Nephron (organoid): ENCODE measurements at regions not wholly inside any gene's neighbourhood (a gene's known extent, or its start where the extent isn't known, plus 50 kb on each side); places are given as distances from the start of the nearest gene placed in this dataset.

ENCODE experiments used
- H3K27ac Mint-ChIP-seq, 3 experiments: 2 replicates each; pipeline ENCODE4 v1.8.0; 2020; ENCODE audit warnings: mixed read lengths in 3 of 3, mild to moderate bottlenecking in 2 of 3, moderate library complexity in 1 of 3
- H3K27me3 Mint-ChIP-seq: 2 replicates; pipeline ENCODE4 v1.8.0; 2021; ENCODE audit warnings: low read depth, mild to moderate bottlenecking, moderate library complexity, mixed read lengths
- H3K36me3 Mint-ChIP-seq: 2 replicates; pipeline ENCODE4 v1.8.0; 2020; ENCODE audit warnings: low read depth, mixed read lengths
- H3K4me1 Mint-ChIP-seq: 2 replicates; pipeline ENCODE4 v1.8.0; 2020; ENCODE audit warnings: mixed read lengths
- H3K4me3 Mint-ChIP-seq, 3 experiments: 2 replicates each; pipeline ENCODE4 v1.8.0; 2020; ENCODE audit warnings: mild to moderate bottlenecking in 3 of 3, mixed read lengths in 3 of 3, moderate library complexity in 2 of 3
- H3K9me3 Mint-ChIP-seq: 2 replicates; pipeline ENCODE4 v1.8.0; 2020; ENCODE audit warnings: mixed read lengths
- TF ChIP-seq, protein P1 (sequence below), 3 experiments: fragments of 200-600 bp; sonication (generic); IDR thresholded peaks; one replicate each; pipeline ENCODE4 v1.5.0; 2021; ENCODE audit warnings: antibody characterized with exemption in 3 of 3; ENCODE audit not compliant: unreplicated experiment in 3 of 3

DNA sequence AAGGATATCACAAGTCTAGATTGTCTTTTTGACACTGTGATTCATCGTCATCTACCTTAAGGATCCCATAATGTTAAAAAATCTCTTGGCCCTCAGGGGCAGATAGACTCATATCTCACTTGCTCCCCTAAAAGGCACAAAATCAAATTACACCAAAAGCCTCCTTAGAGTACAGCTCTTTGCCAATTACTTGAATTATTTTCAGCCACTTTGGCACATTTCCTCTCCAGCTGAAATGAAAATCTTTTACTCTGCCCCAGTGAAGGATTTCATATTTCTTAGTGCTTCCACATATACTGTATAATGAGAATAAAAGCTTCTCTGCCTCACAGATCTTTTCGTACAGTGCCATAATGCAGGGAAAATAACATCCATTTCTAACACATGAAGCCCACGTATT is 190.7 kb upstream of the GBE1 start:
- Mint-ChIP-seq H3K27me3 (no peaks in the 10 kb centered on the region), H3K9me3 (peaks cover 8% of the 10 kb centered on the region), H3K4me3 (no peak overlapping the region), H3K4me1 (peaks cover 30% of the 10 kb centered on the region), H3K27ac (no peak overlapping the region), H3K36me3 (no peaks in the 10 kb centered on the region)
- TF ChIP-seq, protein P1, sequence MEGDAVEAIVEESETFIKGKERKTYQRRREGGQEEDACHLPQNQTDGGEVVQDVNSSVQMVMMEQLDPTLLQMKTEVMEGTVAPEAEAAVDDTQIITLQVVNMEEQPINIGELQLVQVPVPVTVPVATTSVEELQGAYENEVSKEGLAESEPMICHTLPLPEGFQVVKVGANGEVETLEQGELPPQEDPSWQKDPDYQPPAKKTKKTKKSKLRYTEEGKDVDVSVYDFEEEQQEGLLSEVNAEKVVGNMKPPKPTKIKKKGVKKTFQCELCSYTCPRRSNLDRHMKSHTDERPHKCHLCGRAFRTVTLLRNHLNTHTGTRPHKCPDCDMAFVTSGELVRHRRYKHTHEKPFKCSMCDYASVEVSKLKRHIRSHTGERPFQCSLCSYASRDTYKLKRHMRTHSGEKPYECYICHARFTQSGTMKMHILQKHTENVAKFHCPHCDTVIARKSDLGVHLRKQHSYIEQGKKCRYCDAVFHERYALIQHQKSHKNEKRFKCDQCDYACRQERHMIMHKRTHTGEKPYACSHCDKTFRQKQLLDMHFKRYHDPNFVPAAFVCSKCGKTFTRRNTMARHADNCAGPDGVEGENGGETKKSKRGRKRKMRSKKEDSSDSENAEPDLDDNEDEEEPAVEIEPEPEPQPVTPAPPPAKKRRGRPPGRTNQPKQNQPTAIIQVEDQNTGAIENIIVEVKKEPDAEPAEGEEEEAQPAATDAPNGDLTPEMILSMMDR (IDR thresholded peaks at IDR 0.05; ENCODE audit: unreplicated experiment in 3 of 3) = no peak

DNA sequence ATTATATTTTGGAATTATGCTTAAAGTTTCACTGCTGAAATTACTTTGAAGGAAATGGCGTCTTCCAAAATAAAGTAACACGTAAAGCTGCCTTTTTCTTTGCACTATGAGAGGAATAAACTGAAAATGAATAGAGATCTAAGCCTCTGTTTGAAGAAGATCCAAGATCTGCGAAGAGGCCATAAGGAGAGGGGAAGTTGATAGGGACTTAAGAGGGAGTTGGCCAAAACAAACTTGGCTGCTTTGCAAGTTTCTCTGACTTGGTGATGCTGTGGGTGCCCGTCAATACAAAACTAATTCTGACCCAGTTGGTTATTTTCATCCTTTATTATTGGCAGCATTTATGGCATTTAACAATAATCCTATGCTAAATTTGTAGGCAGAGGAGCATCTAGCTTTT is 190.2 kb upstream of the GBE1 start:
- H3K9me3 Mint-ChIP-seq = peaks cover 9% of the 10 kb centered on the region
- H3K36me3 Mint-ChIP-seq = no peaks in the 10 kb centered on the region
- no peak overlapping the region for H3K4me3 Mint-ChIP-seq
- no peaks in the 10 kb centered on the region for H3K27me3 Mint-ChIP-seq
- peaks cover 30% of the 10 kb centered on the region for H3K4me1 Mint-ChIP-seq
- TF ChIP-seq, protein P1 (IDR thresholded peaks at IDR 0.05; ENCODE audit: unreplicated experiment in 3 of 3) = no peak
- peak overlapping the region in 2 of 3 experiments; percentile 48 to 58 for H3K27ac Mint-ChIP-seq

DNA sequence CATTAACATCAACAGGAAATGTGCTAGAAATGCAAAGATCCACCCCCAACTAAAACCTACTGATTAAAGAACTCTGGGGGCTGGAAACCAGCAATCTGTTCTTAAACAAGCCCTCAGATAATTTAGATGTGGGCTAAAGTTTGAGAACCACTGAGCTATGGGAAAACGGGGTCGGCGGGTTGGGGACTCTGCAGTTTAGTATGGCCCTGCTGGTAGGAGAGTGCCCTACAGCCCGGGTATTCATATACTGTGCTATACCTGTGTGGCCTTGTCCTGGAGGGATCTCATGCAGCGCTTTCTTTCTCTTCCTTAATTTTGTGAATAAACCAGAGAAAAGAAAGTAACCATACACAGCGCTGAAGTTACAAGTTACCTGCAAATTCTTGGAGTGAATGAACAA is 189.7 kb upstream of the GBE1 start:
- H3K36me3 Mint-ChIP-seq = no peaks in the 10 kb centered on the region
- H3K27me3 Mint-ChIP-seq = no peaks in the 10 kb centered on the region
- peak overlapping the region in 1 of 3 experiments; percentile 58 for H3K27ac Mint-ChIP-seq
- H3K4me3 Mint-ChIP-seq = no peak overlapping the region
- peaks cover 8% of the 10 kb centered on the region for H3K9me3 Mint-ChIP-seq
- H3K4me1 Mint-ChIP-seq = peaks cover 27% of the 10 kb centered on the region
- TF ChIP-seq, protein P1 (IDR thresholded peaks at IDR 0.05; ENCODE audit: unreplicated experiment in 3 of 3) = no peak

DNA sequence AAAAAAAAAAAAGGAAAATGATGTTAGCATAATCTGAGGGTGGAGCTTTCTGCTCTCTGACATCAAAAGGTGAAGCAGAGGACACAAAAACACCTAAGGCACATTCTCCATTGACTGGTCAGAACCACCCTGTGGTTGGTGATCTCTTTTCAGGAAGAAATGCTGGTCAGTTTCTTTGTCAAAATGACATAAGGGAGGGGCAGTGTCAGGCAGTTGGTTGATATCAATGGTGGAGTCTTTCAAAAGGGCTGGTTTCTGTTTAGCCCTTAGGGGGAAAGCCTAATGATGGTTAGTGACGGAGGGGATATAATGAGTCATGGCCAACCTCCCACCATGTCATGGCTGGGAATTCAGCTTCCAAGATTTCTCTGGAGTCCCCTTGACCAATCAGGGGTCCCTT is 185.9 kb upstream of the GBE1 start:
- Mint-ChIP-seq H3K4me3 (no peak overlapping the region), H3K4me1 (peaks cover 9% of the 10 kb centered on the region), H3K9me3 (peaks cover 34% of the 10 kb centered on the region), H3K27me3 (no peaks in the 10 kb centered on the region), H3K36me3 (no peaks in the 10 kb centered on the region), H3K27ac (no peak overlapping the region)
- TF ChIP-seq, protein P1 (IDR thresholded peaks at IDR 0.05; ENCODE audit: unreplicated experiment in 3 of 3) = no peak

DNA sequence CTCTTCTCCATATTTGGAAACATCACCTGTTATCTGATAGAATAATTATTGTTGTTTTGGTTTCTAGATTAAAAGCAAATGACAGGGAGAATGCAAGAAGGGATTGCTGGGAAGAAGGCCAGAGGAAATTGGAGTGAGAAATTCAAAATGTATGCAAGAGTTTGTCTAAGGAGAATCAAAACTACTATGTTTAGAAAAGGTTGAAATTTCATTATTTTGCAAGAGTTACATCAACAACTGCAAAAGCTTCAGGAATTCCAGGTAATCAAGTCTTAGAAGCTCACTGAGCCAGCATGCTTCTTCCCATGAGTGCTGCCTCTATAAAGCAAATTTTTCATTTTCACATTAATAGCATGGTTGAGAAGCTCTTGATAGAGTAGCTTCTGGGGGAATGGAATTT is 177.2 kb upstream of the GBE1 start:
- TF ChIP-seq, protein P1 (IDR thresholded peaks at IDR 0.05; ENCODE audit: unreplicated experiment in 3 of 3) = no peak
- no peak overlapping the region for H3K27ac Mint-ChIP-seq
- no peak overlapping the region for H3K4me3 Mint-ChIP-seq
- H3K9me3 Mint-ChIP-seq = peaks cover 11% of the 10 kb centered on the region
- H3K36me3 Mint-ChIP-seq = no peaks in the 10 kb centered on the region
- H3K4me1 Mint-ChIP-seq = no peaks in the 10 kb centered on the region
- H3K27me3 Mint-ChIP-seq = no peaks in the 10 kb centered on the region

DNA sequence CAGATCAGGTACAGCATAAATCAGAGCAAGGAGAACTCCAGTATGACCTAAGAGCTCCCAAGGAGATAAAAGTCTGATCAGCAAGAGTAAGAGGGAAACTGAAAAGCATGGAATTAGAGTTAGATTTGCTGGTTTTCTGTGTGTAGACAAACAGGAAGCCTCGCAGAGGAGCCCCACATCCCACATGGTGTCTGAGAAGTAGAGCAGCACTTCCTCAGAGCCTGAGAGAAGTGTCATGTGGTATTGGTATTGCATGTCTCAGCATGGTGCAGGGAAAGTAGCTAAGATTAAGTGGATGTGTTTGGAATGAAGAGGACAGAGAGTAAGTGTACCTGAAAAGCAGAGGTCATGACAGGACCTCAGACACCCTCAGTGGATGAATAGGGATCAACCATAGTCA is 175.4 kb upstream of the GBE1 start:
- TF ChIP-seq, protein P1 (IDR thresholded peaks at IDR 0.05; ENCODE audit: unreplicated experiment in 3 of 3) = no peak
- Mint-ChIP-seq H3K4me3 (no peak overlapping the region), H3K27ac (no peak overlapping the region), H3K4me1 (no peaks in the 10 kb centered on the region), H3K36me3 (no peaks in the 10 kb centered on the region), H3K9me3 (no peaks in the 10 kb centered on the region), H3K27me3 (no peaks in the 10 kb centered on the region)
